ENCODE measurements at regions not wholly inside any gene's neighbourhood (a gene's known extent, or its start where the extent isn't known, plus 50 kb on each side); places are given as distances from the start of the nearest gene placed in this dataset.

DNA sequence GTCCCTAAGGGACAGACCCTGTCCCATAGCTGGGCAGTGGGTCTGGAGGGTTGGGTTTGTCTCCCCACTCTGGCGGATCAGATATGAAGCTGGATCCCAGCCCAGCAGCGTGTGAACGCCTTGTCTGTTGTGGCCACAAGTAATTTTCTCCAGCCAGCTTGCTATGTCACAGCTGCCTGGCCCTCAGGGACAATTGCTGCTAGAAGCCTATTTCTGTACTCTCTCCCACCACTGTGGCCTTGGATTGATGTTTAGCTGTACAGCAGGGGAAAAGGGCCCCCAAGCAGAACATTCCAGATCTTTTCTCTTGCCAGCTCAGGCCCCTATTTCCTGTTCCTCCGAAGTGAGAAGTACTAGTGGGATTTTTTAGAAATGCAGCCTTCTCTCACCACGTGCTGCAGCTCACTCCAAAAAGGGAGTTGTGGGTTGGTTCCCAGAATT lies 53.5 kb upstream of the WAC start:
- TF ChIP-seq EP300 (IDR thresholded peaks at IDR 0.05) (no peak), POLR2A (IDR thresholded peaks at IDR 0.05) (no peak), POLR2AphosphoS5 (IDR thresholded peaks at IDR 0.05) (no peak)
- TF ChIP-seq, protein P1, sequence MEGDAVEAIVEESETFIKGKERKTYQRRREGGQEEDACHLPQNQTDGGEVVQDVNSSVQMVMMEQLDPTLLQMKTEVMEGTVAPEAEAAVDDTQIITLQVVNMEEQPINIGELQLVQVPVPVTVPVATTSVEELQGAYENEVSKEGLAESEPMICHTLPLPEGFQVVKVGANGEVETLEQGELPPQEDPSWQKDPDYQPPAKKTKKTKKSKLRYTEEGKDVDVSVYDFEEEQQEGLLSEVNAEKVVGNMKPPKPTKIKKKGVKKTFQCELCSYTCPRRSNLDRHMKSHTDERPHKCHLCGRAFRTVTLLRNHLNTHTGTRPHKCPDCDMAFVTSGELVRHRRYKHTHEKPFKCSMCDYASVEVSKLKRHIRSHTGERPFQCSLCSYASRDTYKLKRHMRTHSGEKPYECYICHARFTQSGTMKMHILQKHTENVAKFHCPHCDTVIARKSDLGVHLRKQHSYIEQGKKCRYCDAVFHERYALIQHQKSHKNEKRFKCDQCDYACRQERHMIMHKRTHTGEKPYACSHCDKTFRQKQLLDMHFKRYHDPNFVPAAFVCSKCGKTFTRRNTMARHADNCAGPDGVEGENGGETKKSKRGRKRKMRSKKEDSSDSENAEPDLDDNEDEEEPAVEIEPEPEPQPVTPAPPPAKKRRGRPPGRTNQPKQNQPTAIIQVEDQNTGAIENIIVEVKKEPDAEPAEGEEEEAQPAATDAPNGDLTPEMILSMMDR (IDR thresholded peaks at IDR 0.05), result no peak
